Effector memory CD8-positive, alpha-beta T cell (primary cell): ENCODE measurements at regions not wholly inside any gene's neighbourhood (a gene's known extent, or its start where the extent isn't known, plus 50 kb on each side); places are given as distances from the start of the nearest gene placed in this dataset.

Experiments used
- ATAC-seq: fragments of 150-1000 bp; cut with Tn5 transposase; replicated peaks from 2 replicates; pipeline ENCODE4 v1.10.0; 2021; ENCODE audit warnings: mild to moderate bottlenecking, moderate library complexity
- DNase-seq, 3 experiments: peaks; one replicate each; pipeline ENCODE4 v3.0.0; 2021
- H3K27ac Mint-ChIP-seq, 2 donors: one replicate each; pipeline ENCODE4 v1.8.0; 2022; ENCODE audit warnings: mild to moderate bottlenecking in 2 of 2, mixed read lengths in 2 of 2, moderate library complexity in 2 of 2
- H3K27me3 Mint-ChIP-seq, 2 donors: one replicate each; pipeline ENCODE4 v1.8.0; 2022; ENCODE audit warnings: mixed read lengths in 2 of 2
- H3K36me3 Mint-ChIP-seq: one replicate; pipeline ENCODE4 v1.8.0; 2022; ENCODE audit warnings: mild to moderate bottlenecking, moderate library complexity, mixed read lengths; ENCODE audit not compliant: insufficient read depth
- H3K4me1 Mint-ChIP-seq, 2 donors: one replicate each; pipeline ENCODE4 v1.8.0; 2022; ENCODE audit warnings: low read depth in 2 of 2, mixed read lengths in 2 of 2
- H3K4me3 Mint-ChIP-seq, 2 donors: one replicate each; pipeline ENCODE4 v1.8.0; 2022; ENCODE audit warnings: mild to moderate bottlenecking in 2 of 2, mixed read lengths in 2 of 2, moderate library complexity in 2 of 2
- H3K9me3 Mint-ChIP-seq, 2 donors: one replicate each; pipeline ENCODE4 v1.8.0; 2022; ENCODE audit warnings: mixed read lengths in 2 of 2

- no peak overlapping the region for H3K27ac Mint-ChIP-seq
- ATAC-seq (no peak), DNase-seq (no peak)
- H3K4me1 Mint-ChIP-seq: no peaks in the 10 kb centered on the region
- no peaks in the 10 kb centered on the region for H3K36me3 Mint-ChIP-seq
- no peak overlapping the region for H3K4me3 Mint-ChIP-seq
- peaks cover 8 to 10% of the 10 kb centered on the region in 2 donors for H3K27me3 Mint-ChIP-seq
- peaks cover 3 to 7% of the 10 kb centered on the region in 2 donors for H3K9me3 Mint-ChIP-seq
Observed at GRCh38 chr2:217491271-217491670, 511.5 kb downstream of the TNS1 start.

- H3K27ac Mint-ChIP-seq: no peak overlapping the region
- no peaks in the 10 kb centered on the region for H3K4me1 Mint-ChIP-seq
- DNase-seq: no peak
- peaks cover 3 to 7% of the 10 kb centered on the region in 2 donors for H3K9me3 Mint-ChIP-seq
- no peak overlapping the region for H3K4me3 Mint-ChIP-seq
- H3K27me3 Mint-ChIP-seq: peaks cover 8 to 10% of the 10 kb centered on the region in 2 donors
- no peak for ATAC-seq
- no peaks in the 10 kb centered on the region for H3K36me3 Mint-ChIP-seq
Observed at GRCh38 chr2:217489145-217489960, 513.4 kb downstream of the TNS1 start.

GRCh38 chr2:217484046-217484445 is 518.7 kb downstream of the TNS1 start:
- DNase-seq: no peak
- no peak overlapping the region for H3K27ac Mint-ChIP-seq
- no peaks in the 10 kb centered on the region for H3K9me3 Mint-ChIP-seq
- H3K4me1 Mint-ChIP-seq: no peaks in the 10 kb centered on the region
- H3K4me3 Mint-ChIP-seq: no peak overlapping the region
- no peaks in the 10 kb centered on the region for H3K36me3 Mint-ChIP-seq
- ATAC-seq: no peak
- no peaks in the 10 kb centered on the region for H3K27me3 Mint-ChIP-seq

- no peaks in the 10 kb centered on the region for H3K36me3 Mint-ChIP-seq
- no peaks in the 10 kb centered on the region for H3K27me3 Mint-ChIP-seq
- DNase-seq (no peak), ATAC-seq (no peak)
- H3K27ac Mint-ChIP-seq: no peak overlapping the region
- H3K4me1 Mint-ChIP-seq: no peaks in the 10 kb centered on the region
- H3K9me3 Mint-ChIP-seq: no peaks in the 10 kb centered on the region
- H3K4me3 Mint-ChIP-seq: no peak overlapping the region
Observed at GRCh38 chr2:217482056-217482710, 520.6 kb downstream of the TNS1 start.

- Mint-ChIP-seq H3K4me1 (no peaks in the 10 kb centered on the region), H3K27me3 (no peaks in the 10 kb centered on the region), H3K9me3 (no peaks in the 10 kb centered on the region), H3K27ac (no peak overlapping the region), H3K36me3 (no peaks in the 10 kb centered on the region), H3K4me3 (no peak overlapping the region)
- ATAC-seq (no peak), DNase-seq (no peak)
Observed at GRCh38 chr2:217481577-217481976, 521.2 kb downstream of the TNS1 start.

GRCh38 chr2:217479566-217479965 is 523.2 kb downstream of the TNS1 start:
- Mint-ChIP-seq H3K27ac (no peak overlapping the region), H3K36me3 (no peaks in the 10 kb centered on the region), H3K9me3 (no peaks in the 10 kb centered on the region), H3K4me3 (no peak overlapping the region), H3K4me1 (no peaks in the 10 kb centered on the region), H3K27me3 (no peaks in the 10 kb centered on the region)
- ATAC-seq (no peak), DNase-seq (no peak)

GRCh38 chr2:217478831-217479455 is 523.9 kb downstream of the TNS1 start:
- no peaks in the 10 kb centered on the region for H3K27me3 Mint-ChIP-seq
- H3K4me3 Mint-ChIP-seq: no peak overlapping the region
- H3K36me3 Mint-ChIP-seq: no peaks in the 10 kb centered on the region
- no peaks in the 10 kb centered on the region for H3K9me3 Mint-ChIP-seq
- H3K4me1 Mint-ChIP-seq: no peaks in the 10 kb centered on the region
- ATAC-seq (no peak), DNase-seq (no peak)
- peak overlapping the region in 1 of 2 donors; percentile 69 for H3K27ac Mint-ChIP-seq

GRCh38 chr2:217477583-217477982 is 525.2 kb downstream of the TNS1 start:
- H3K4me1 Mint-ChIP-seq: no peaks in the 10 kb centered on the region
- H3K36me3 Mint-ChIP-seq: no peaks in the 10 kb centered on the region
- DNase-seq (no peak), ATAC-seq (no peak)
- H3K9me3 Mint-ChIP-seq: no peaks in the 10 kb centered on the region
- H3K27me3 Mint-ChIP-seq: no peaks in the 10 kb centered on the region
- H3K27ac Mint-ChIP-seq: no peak overlapping the region
- no peak overlapping the region for H3K4me3 Mint-ChIP-seq

- Mint-ChIP-seq H3K27me3 (peaks cover 0 to 6% of the 10 kb centered on the region in 2 donors), H3K9me3 (no peaks in the 10 kb centered on the region), H3K4me1 (no peaks in the 10 kb centered on the region), H3K4me3 (no peak overlapping the region), H3K36me3 (no peaks in the 10 kb centered on the region), H3K27ac (no peak overlapping the region)
- DNase-seq (no peak), ATAC-seq (no peak)
Observed at GRCh38 chr2:217475791-217476190, 527.0 kb downstream of the TNS1 start.

GRCh38 chr2:217475101-217475500 is 527.7 kb downstream of the TNS1 start:
- no peaks in the 10 kb centered on the region for H3K9me3 Mint-ChIP-seq
- no peak overlapping the region for H3K27ac Mint-ChIP-seq
- ATAC-seq (no peak), DNase-seq (no peak)
- peaks cover 0 to 6% of the 10 kb centered on the region in 2 donors for H3K27me3 Mint-ChIP-seq
- H3K4me3 Mint-ChIP-seq: no peak overlapping the region
- no peaks in the 10 kb centered on the region for H3K4me1 Mint-ChIP-seq
- no peaks in the 10 kb centered on the region for H3K36me3 Mint-ChIP-seq

GRCh38 chr2:217471319-217471718 is 531.5 kb downstream of the TNS1 start:
- no peak overlapping the region for H3K4me3 Mint-ChIP-seq
- no peaks in the 10 kb centered on the region for H3K4me1 Mint-ChIP-seq
- no peak overlapping the region for H3K27ac Mint-ChIP-seq
- ATAC-seq: no peak
- H3K9me3 Mint-ChIP-seq: peaks cover 0 to 2% of the 10 kb centered on the region in 2 donors
- peaks cover 0 to 6% of the 10 kb centered on the region in 2 donors for H3K27me3 Mint-ChIP-seq
- no peak for DNase-seq
- no peaks in the 10 kb centered on the region for H3K36me3 Mint-ChIP-seq

GRCh38 chr2:217469203-217469810 is 533.5 kb downstream of the TNS1 start:
- Mint-ChIP-seq H3K4me3 (no peak overlapping the region), H3K9me3 (peaks cover 0 to 2% of the 10 kb centered on the region in 2 donors), H3K27me3 (peaks cover 0 to 6% of the 10 kb centered on the region in 2 donors), H3K27ac (no peak overlapping the region), H3K4me1 (no peaks in the 10 kb centered on the region), H3K36me3 (no peaks in the 10 kb centered on the region)
- DNase-seq: no peak
- ATAC-seq: no peak

GRCh38 chr2:217468042-217468830 is 534.6 kb downstream of the TNS1 start:
- ATAC-seq (no peak), DNase-seq (no peak)
- Mint-ChIP-seq H3K36me3 (no peaks in the 10 kb centered on the region), H3K4me3 (no peak overlapping the region), H3K4me1 (no peaks in the 10 kb centered on the region), H3K27me3 (peaks cover 0 to 6% of the 10 kb centered on the region in 2 donors), H3K27ac (no peak overlapping the region), H3K9me3 (peaks cover 0 to 2% of the 10 kb centered on the region in 2 donors)
